Esophagus mucosa (tissue), 1 donor: ENCODE measurements at regions not wholly inside any gene's neighbourhood (a gene's known extent, or its start where the extent isn't known, plus 50 kb on each side); places are given as distances from the start of the nearest gene placed in this dataset.
A peak's percentile ranks its signal among the peaks of the same experiment; 100 is the strongest.
"Not testable (repeated sequence)": the region's sequence is repeated elsewhere in the genome, so short reads cannot be mapped to it uniquely, and the experiment has no call there.

Experiments used
- ATAC-seq: fragments of 200-7000 bp; cut with Tn5 transposase; one replicate; pipeline ENCODE4 v1.9.1; 2020
- donor health status: DM: yes; HTN: yes; CAD: no.

DNA sequence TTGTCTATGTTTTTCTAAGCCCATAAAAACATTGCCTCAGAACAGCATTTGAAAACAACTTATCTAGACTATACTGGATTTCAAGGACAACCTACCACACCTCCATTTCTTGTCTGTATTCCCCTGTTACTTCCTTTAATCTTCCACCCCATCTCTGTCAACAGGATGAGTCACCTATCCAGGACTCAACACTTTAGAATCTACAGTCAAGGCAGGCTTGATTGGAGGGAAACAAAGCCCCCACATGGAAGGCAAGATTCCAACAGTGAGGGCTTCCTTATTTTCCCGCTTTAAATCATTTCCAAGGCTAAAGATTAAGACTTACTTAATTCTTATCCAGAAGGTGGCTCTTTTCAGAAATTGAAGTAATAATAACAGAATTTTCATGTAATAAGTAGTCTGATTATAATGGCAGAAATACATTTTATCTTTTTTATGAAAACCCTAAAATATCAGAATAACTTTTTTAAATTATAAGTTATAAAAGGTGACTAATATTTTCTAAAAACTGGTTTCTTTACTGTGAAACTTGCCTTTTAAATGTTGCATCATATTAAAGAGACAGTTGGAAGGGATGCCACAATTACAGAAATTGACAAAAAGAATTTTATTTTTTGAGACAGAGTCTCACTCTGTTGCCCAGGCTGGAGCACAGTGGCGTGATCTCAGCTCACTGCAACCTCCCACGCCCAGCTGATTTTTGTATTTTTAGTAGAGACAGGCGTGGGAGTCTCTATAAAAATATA lies 138.7 kb upstream of the CCDC150 start:
- peak; percentile 71 for ATAC-seq

DNA sequence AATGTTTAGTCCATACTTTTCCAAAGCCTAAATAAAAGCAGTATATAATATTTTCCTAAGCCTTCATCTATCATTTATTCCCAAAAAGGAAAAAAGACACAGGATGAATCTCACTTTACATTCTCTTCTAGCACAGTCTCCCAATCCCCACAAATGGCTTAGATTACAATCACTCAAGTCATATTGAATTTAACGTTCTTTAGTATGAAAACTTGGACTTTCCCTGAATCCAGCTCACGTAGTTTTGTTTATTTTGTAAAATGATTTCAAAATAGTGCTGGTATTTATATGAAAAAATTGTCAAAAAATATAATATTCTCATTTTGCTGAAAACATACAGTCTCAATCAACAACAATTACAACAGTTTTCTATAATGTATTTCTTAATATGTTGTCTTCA lies 137.7 kb upstream of the CCDC150 start:
- no peak for ATAC-seq

DNA sequence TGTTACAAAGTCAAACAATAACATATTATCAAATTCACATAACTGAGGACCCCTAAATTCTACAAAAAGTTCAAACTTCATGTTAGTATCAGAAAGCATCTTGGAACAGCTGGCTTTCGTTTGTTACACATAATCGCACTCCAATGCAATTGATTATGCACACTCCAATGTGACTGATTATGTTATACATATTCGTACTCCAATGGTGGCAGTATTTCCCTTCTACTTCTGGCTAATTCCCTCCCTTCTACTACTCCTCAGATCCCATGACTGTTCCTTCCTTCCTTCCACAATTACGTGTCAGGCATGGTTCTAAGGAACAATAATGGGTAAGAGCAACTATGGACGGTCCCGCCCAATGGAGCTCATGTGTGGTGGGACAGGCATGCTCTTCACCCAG lies 137.1 kb upstream of the CCDC150 start:
- ATAC-seq, result no peak

DNA sequence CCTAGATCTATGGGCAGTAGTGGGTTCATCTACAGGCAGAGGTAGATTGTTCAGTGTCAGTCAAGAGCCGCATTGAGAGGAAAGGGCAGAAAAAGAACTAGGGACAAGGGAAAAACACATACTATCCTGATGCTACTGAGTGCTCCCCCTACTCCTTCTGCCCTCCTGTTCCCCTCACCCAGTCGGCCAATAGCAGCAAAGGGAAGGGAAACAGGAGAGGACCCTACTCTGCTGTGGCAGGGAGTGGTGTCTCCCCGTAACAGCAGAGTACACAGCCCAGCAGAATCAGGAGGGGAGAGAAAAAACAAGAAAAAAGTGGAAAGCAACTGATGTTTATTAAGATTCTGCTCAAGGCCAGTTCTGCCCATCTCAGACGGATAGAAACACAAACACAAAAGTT lies 136.1 kb upstream of the CCDC150 start:
- no peak for ATAC-seq

DNA sequence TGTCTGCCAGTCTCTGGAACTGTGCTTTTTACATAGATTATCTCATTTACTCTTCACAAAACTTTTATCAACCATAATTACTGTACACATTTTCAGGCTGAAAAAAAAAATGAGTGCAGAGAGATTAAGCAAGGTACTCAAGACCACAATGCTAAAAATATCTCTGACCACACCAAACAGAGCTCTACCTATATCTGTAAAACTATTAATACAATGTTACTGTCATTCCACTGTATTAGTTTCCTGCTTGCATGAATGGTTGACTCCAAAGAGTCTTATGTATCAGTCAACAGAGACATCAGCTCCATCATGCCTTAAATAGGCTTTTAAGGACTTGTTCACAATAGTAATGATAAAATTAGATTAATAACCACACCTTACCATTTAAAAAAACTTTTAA lies 134.7 kb upstream of the CCDC150 start:
- no peak for ATAC-seq

DNA sequence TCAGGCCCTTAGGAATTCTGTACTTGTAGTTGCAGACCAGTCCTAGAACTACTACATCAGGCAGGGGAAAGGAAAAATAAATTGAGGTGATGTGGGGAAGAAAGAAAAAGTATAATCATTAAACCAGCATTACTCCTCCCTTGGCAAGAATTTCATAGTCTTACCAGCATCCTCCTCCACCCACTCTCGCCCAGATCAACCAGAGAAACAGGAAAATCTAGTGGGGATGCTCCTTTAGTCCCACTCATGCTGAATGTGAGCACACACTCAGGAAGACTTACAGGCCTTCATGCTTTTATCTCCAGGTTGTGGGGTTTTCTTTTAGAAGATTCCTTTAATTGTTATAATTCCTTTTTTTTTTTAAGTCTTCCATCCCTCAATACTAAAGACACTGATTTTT lies 129.3 kb upstream of the CCDC150 start:
- ATAC-seq, result peak; percentile 90

DNA sequence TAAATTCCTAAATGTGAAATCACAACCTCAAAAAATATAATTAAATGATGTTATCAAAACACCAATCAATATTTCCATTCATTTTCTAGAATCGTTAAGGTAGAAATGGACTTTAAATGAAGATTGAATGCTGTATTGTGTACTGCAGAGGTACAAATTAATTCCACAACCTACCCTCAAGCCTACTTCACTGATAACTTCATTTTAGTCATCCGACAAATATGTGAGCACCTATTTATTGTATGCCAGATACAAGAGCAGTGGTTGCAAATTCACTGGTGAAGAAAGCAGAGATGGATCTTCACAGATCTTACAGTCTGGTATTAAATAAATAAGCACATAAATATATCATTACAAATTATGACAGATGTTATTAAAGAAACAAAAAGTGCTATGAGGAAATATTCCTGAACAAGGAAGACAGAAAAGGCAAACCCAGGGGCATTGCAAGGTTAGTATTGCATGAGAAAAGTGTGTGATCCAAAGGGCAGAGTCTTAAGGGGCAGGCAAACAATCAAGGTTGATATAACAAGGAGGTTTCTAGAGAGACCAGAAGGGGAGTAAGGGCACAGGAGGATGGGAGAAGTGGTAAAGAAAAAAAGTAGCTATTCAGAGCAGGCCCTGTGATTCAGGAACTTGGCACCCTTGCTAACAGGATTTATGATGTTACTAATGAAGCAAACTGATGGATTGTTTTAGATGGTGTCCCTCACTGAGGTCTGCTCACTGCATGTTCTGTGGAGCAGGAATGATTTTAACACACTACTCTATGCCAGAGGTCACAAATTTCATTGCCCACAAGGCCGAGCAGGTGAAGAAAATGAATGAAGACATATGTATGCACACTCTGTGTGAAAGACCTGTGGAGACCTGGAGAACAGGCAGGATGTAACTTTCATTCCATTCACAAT lies 128.0 kb upstream of the CCDC150 start:
- peak; percentile 54 for ATAC-seq

DNA sequence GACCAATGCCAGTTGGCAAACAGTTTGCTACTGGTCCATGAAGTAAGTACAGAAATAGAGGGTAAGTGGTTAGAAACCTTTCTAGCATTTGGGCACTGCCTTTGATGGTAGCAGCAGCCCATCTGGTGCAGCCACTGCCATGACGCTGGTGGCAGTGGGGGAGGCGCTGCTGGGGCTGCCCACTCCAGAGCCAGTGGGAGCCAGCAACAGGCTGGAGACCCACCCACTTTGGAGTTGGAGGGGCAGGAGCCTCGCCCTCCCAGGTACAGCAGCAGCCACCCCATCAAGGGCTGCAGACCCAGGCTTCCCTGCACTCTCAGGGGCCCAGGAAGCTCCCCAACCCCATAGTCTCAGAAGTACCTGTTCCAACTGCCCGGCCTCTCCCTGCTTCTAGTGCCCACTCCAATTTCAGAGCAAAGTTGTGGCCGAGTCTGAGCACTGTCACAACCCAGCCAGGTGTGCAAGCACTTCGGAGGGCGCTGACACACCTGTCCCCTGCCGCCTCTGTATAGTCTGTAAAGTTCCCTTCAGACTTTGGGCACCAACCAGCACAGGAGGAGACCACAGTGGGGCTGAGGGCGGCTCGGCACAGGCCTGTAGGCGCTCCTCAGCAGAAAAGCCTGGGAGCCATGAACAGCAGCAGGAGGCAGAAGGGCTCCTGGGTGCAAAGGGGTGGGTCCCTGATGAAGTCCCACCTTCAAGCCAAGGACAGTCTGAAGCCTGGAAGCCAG lies 125.6 kb upstream of the CCDC150 start:
- no peak for ATAC-seq

DNA sequence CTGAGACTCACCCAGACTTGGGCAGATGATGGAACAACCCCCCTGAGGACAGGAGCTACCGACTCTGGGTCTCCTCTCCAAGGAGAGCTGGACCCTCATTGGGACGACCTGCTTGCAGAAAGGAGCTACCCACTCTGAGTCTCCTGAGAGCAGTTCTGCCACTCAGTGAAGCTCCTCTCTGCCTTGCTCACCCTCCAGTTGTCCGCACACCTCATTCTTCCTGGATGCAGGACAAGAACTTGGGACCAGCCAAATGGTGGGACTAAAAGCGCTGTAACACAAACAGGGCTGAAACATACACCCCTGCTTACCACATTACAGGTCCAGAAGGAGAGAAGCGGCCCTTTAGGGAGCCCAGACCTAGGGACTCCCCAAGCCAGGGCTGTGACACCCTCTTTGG lies 124.9 kb upstream of the CCDC150 start:
- no peak for ATAC-seq

DNA sequence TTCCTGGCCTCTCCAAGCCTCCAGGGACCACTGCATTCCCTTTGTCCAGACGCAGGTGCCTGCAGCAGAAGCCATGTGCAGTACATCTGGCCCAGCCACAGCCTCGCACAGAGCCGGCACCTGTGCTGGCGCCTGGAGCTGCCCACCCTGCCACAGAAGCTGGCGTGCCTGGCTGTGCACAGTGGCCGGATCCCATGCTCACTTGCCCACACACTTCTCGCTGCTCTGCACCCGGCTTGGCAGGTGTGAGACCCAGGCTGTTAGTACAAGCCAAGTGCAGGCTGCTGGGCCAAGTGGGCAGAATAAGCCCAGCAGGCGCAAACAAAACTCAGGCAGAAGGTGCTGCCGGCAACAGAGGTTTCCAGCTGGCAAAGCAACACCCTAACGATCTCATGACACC lies 124.5 kb upstream of the CCDC150 start:
- ATAC-seq, result no peak

DNA sequence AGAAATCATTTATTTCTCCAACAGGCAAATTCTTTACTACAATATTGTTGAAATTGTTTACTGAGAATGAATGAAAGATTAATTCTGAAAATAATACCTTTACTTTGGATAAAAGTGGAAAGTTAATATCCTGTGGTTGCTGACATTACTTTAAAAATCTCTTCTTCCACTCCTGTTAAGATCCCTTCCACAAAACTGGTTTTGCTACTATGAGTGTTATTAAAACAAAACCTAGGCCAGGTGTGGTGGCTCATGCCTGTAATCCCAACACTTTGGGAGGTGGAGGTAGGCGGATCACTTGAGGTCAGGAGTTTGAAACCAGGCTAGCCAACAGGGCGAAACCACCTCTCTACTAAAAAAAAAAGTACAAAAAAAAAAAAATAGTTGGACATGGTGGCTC lies 123.9 kb upstream of the CCDC150 start:
- peak; percentile 71 for ATAC-seq

DNA sequence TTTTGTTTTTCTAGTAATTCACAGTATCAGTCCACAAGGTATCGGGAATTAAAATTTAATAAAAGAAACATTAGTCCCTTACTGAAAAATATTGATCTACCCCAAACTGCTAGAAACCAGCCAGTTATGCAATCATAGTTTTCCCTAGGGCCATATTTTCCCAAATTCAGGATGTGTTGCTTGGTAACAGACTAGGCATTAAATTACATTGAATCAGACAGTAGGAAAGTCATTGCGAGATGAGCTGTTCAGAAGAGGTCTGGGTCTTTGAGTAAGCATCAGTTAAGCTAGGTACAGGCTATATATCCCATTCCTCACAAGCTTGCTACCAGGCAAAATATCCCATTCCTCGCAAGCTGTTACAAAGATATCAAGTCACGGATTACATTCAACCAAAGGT lies 123.0 kb upstream of the CCDC150 start:
- ATAC-seq, result no peak

DNA sequence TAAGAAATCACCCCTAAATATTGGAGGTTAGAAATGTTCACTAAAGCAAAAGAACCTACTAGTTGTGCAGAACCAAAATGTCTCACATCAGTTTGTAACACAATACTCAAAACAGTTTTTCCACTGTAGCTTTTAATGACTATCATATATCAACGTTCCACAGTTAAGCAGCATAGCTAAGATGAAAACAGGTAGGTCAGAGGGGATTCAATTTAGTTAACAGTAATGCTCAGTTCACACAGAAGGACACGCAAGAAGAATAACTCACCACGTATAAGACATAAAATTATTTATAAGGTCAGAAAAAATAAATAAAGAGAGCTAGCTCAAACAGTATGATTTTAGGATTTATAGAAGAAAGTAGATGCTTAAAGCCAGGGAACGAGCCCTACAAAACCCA lies 118.9 kb upstream of the CCDC150 start:
- no peak for ATAC-seq

DNA sequence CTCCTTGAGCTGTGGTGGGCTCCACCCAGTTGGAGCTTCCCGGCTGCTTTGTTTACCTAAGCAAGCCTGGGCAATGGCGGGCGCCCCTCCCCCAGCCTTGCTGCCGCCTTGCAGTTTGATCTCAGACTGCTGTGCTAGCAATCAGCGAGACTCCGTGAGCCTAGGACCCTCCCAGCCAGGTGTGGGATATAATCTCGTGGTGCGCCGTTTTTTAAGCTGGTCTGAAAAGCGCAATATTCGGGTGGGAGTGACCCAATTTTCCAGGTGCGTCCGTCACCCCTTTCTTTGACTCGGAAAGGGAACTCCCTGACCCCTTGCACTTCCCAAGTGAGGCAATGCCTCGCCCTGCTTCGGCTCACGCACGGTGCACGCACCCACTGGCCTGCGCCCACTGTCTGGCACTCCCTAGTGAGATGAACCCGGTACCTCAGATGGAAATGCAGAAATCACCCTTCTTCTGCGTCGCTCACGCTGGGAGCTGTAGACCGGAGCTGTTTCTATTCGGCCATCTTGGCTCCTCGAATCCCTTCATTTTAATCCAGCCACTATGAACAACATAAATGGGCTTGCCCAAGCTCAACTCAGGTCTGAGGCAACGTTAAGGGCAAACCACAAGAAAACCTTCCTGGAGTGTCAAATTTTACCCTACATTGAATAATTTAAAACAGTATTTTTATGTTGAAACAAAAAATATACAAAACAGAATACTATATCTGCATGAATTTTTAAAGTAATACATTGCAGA lies 112.4 kb upstream of the CCDC150 start:
- ATAC-seq, result not testable (repeated sequence)

DNA sequence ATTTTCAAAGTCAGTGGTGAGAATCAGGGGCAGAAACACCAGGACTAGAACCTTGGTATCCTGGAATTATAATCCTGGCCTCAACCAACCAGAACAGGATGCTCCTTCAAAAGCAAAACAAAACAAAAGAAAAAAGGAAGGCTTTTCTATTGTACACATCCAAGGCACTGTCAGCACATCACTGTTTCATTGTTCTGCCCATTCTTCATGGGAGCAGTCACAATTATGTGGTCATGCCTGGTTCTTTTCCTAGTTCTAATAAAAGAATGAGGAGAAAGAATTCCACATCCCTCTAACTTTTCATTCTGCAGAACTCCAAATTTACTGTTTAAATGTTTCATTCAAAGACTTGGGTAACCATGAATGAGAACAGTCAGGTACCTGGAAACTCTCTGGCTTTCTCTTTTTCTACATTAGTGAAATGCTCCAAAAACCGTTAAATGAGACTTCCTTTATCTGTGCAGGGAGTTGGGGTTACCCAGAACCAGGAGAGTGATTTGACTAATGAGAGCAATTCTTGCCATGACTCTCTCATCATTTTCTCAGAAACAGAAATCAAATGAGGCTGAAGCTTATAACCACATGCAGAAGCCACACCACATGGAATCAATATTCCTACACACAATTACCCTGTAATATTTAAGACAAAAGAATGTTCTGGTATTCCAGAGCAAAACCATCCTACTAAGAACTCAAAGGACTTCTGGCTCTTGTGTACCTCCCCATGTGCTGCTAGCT lies 110.9 kb upstream of the CCDC150 start:
- no peak for ATAC-seq

DNA sequence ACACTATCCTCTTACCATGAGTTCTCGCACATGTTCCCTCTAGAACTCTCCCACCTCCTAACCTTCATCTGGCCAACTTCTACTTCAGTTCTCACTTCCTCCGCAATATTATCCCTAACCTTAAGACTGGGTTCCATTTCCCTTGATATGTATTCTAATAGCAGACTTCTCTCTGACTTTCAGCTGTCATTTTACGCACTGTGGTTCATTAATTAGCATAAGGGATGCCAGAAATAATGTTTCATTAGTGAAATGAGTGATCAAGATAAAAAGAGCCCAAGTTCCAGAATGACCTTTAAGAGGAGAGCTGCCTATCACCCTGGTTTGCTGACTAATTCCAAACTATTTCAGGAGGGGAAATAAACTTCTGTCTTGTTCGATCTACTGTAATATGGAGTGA lies 108.6 kb upstream of the CCDC150 start:
- no peak for ATAC-seq

DNA sequence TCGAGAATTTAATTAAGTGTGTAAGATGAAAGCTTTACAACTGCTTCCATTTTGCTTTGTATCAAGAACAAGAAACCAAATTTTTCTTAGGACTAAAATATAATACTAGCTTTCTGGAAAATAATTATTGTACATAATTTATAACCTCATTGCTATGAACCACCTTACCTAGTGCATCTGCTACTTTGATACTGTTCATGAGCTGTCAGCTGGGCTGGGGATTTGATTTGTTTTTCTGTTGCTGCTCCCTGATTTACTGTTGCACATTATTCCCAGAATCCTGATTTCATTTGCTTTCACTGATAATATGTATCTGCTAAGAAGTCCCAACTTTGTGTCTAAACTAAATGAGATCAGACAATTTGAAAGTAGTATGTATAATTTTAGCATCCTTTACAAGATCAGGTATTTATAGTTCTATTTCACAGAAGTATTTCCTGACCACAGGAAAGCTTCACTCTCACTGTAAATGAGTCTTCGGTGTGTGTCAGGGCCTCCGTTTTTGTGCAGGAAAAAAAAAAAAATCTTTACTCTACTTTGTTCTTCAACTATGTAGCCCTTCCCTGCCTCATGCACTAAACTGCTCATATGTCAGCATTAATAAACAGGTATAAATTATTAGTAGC lies 105.6 kb upstream of the CCDC150 start:
- no peak for ATAC-seq

DNA sequence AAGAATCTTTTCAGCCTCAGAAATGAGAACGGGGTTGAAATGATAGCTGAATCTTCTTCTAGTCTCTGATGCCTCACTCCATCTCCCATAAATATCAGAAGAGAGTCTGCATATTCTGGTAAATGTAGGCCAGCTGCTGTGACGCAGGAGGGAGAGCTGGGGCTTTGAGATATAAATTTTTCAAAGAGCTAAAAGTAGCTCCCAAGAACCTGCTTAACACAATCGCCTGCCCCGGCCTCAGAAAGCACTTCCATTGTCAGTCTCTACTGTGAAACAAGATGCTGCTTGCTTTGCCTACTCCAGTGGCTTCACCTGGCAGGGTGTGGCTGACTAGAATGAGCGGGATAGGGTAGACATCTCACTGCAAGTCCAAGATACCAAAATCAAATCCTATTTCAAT lies 105.0 kb upstream of the CCDC150 start:
- ATAC-seq, result peak; percentile 66

DNA sequence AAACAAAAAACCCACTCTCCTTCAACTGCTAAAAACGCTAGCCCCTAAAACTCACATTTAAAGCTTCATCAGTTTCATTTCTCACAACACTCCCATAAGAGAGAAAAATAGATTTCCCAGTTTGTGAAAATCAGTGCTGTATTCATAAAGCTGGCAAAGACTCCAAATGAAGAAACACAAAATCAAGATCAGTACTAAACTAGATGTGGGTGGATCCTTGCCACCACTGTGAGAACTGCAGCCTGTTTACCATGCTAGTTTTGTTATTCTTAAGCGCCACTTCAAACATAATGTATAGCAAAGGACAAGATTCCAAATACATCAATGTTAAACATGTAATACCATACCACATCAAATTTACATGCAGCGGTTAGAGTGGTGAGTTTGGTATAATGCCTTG lies 104.5 kb upstream of the CCDC150 start:
- no peak for ATAC-seq

DNA sequence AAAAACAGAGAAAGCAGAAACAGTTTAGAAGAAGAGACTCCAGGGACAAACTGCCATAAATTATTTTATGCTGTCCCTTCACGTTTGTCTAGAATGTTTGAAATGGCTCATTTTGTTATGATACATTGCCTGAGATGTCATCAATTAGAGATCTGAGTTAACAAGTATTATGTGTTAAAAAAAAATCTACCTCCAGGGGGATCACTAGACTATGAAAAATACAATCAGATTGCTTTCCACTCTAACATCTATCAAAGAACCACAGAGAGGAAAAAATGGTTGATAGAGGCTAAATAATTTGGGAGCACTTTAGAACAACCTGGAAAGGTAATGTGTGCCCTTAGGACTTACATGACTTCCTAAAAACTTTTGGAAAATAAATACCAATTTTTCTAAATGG lies 103.8 kb upstream of the CCDC150 start:
- ATAC-seq, result no peak

DNA sequence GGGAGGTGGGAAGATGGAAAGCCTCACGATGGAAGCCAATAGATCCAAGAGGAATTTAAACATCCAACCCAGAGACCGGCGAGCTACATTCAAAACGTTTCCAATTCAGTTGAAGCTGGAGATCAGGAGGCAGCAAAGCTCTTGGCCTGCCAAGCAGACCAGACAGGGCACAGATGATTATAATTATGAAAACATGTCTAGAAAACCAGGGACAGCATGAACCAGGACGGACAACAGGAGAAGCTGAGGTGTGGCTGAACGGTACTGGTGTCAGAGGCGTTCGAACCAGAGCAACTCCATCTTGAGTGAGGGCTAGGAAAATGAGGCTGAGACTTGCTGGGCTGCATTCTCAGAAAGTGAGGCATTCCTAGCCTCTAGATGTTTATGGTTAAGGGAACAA lies 102.2 kb upstream of the CCDC150 start:
- ATAC-seq, result no peak
